NCI-H82 (cell line): ENCODE measurements at regions not wholly inside any gene's neighbourhood (a gene's known extent, or its start where the extent isn't known, plus 50 kb on each side); places are given as distances from the start of the nearest gene placed in this dataset.
"Not testable (repeated sequence)": the region's sequence is repeated elsewhere in the genome, so short reads cannot be mapped to it uniquely, and the experiment has no call there.

Experiments
- DNase-seq: peaks from one replicate; lab custom pipeline; 2025; lab: John Stamatoyannopoulos, UW

GRCh38 chr7:92915348-92915747, 79.0 kb upstream of the CDK6 start:
- DNase-seq, result no peak

GRCh38 chr7:92914645-92915044, 78.3 kb upstream of the CDK6 start:
- DNase-seq, result no peak

GRCh38 chr7:92913849-92914248, 77.5 kb upstream of the CDK6 start:
- DNase-seq, result no peak

GRCh38 chr7:92910976-92911375, 74.6 kb upstream of the CDK6 start:
- DNase-seq, result no peak

GRCh38 chr7:92909686-92910475, 73.5 kb upstream of the CDK6 start:
- peak; percentile 9 for DNase-seq

GRCh38 chr7:92904244-92905131, 68.1 kb upstream of the CDK6 start:
- peak; percentile 5 for DNase-seq

- DNase-seq, result no peak
Measured at GRCh38 chr7:92898798-92899197, 62.4 kb upstream of the CDK6 start.

GRCh38 chr7:92894857-92895256, 58.5 kb upstream of the CDK6 start:
- not testable (repeated sequence) for DNase-seq

GRCh38 chr7:92889081-92889480, 52.7 kb upstream of the CDK6 start:
- no peak for DNase-seq
